ENCODE measurements at regions not wholly inside any gene's neighbourhood (a gene's known extent, or its start where the extent isn't known, plus 50 kb on each side); places are given as distances from the start of the nearest gene placed in this dataset.

- TF ChIP-seq CTCF (IDR thresholded peaks at IDR 0.05 in 2 of 3, conservative IDR thresholded peaks at IDR 0.05 in 1 of 3; ENCODE audit: control insufficient read depth in 2 of 3, extremely low read depth in 1 of 3, insufficient read depth in 1 of 3, low read depth in 3 of 3, low read length in 3 of 3) (no peak), NR2C2 (IDR thresholded peaks at IDR 0.05; ENCODE audit: borderline replicate concordance, control insufficient read depth, insufficient read length, low read depth) (no peak), SIN3A (IDR thresholded peaks at IDR 0.05; ENCODE audit: low read depth, low read length) (no peak), CHD1 (IDR thresholded peaks at IDR 0.05; ENCODE audit: low read depth, low read length) (no peak), NFIC (IDR thresholded peaks at IDR 0.05; ENCODE audit: low read depth, low read length) (no peak), FOXK2 (IDR thresholded peaks at IDR 0.05) (no peak), HDAC2 (IDR thresholded peaks at IDR 0.05) (no peak)
These were observed 147.9 kb downstream of the DACT1 start for GRCh38 chr14:58785701-58786100.

Data from GM12878 (cell line).